H1 (cell line): ENCODE measurements at regions not wholly inside any gene's neighbourhood (a gene's known extent, or its start where the extent isn't known, plus 50 kb on each side); places are given as distances from the start of the nearest gene placed in this dataset.

Experiments used
- CTCF ChIA-PET: fragments of 300-600 bp; sonication (Branson Sonifier 250); formaldehyde crosslinking; loops from one replicate; lab custom pipeline; 2021; ENCODE audit not compliant: partially characterized antibody; lab: Charles Lee
- POLR2A ChIA-PET: fragments of 300-600 bp; sonication (Branson Sonifier 250); formaldehyde crosslinking; loops from one replicate; lab custom pipeline; 2021; ENCODE audit warnings: inconsistent platforms; ENCODE audit not compliant: partially characterized antibody; lab: Charles Lee
- DNase-seq, 2 experiments: peaks; one replicate each; pipeline versions ENCODE4 v3.0.0 to v3.0.0-alpha.2; 2010 to 2022; ENCODE audit warnings: low spot score in 2 of 2, low read depth in 1 of 2, mixed read lengths in 1 of 2
- FAIRE-seq: peaks from 2 replicates; lab custom pipeline; 2011; peaks lifted over from hg19 to GRCh38; lab: Jason Lieb, UNC
- H2AFZ ChIP-seq: 2 replicates; pipeline ENCODE4 v1.8.1; 2012; ENCODE audit warnings: low read length, inconsistent platforms
- H2AK5ac ChIP-seq: 2 replicates; pipeline ENCODE4 v1.6.1; 2013; ENCODE audit warnings: low read depth, low read length
- H2BK120ac ChIP-seq: replicated peaks from 2 replicates; pipeline ENCODE3; 2013; ENCODE audit warnings: low read depth, low read length, inconsistent platforms
- H2BK12ac ChIP-seq: 2 replicates; pipeline ENCODE4 v1.6.1; 2013; ENCODE audit warnings: low read depth, low read length
- H2BK15ac ChIP-seq: 2 replicates; pipeline ENCODE4 v1.6.1; 2013; ENCODE audit warnings: low read length
- H2BK20ac ChIP-seq: 2 replicates; pipeline ENCODE4 v1.6.1; 2013; ENCODE audit warnings: low read length
- H2BK5ac ChIP-seq: 2 replicates; pipeline ENCODE4 v1.6.1; 2013; ENCODE audit warnings: low read depth, low read length
- H3K14ac ChIP-seq: 2 replicates; pipeline ENCODE4 v1.6.1; 2013; ENCODE audit warnings: inconsistent platforms; ENCODE audit not compliant: insufficient read length
- H3K18ac ChIP-seq: 2 replicates; pipeline ENCODE4 v1.6.1; 2013; ENCODE audit warnings: low read length; ENCODE audit errors: extremely low read depth
- H3K23ac ChIP-seq: 2 replicates; pipeline ENCODE4 v1.6.1; 2013; ENCODE audit warnings: inconsistent platforms; ENCODE audit not compliant: insufficient read length
- H3K23me2 ChIP-seq: 2 replicates; pipeline ENCODE4 v1.6.1; 2013; ENCODE audit warnings: low read depth, low read length
- H3K27ac ChIP-seq: 2 replicates; pipeline ENCODE4 v1.6.1; 2011; ENCODE audit warnings: low read depth, low read length, inconsistent platforms
- H3K27me3 ChIP-seq, 4 experiments: replicated peaks in 1 of 4; 1 replicate in 1 of 4; 2 replicates in 3 of 4; pipeline versions ENCODE4 v1.6.1 to v1.8.1; 2011 to 2013; ENCODE audit warnings: low read length in 3 of 4, mild to moderate bottlenecking in 3 of 4, inconsistent platforms in 2 of 4, mixed read lengths in 2 of 4, moderate library complexity in 1 of 4; ENCODE audit not compliant: control insufficient read depth in 3 of 4, insufficient read depth in 3 of 4; ENCODE audit errors: extremely low read depth in 1 of 4
- H3K36me3 ChIP-seq, 4 experiments: 2 replicates each; pipeline versions ENCODE4 v1.6.1 to v1.8.1; 2011 to 2013; ENCODE audit warnings: mild to moderate bottlenecking in 4 of 4, low read length in 3 of 4, moderate library complexity in 2 of 4, control low read depth in 1 of 4, inconsistent platforms in 1 of 4; ENCODE audit not compliant: insufficient read depth in 4 of 4, control insufficient read depth in 2 of 4
- H3K4ac ChIP-seq: replicated peaks from 2 replicates; pipeline ENCODE3; 2013; ENCODE audit warnings: low read length, low read depth, mixed read lengths, inconsistent platforms; ENCODE audit not compliant: insufficient read length
- H3K4me1 ChIP-seq, 4 experiments: replicated peaks in 1 of 4; 1 replicate in 1 of 4; 2 replicates in 3 of 4; pipeline versions ENCODE4 v1.6.1 to v1.8.1; 2011 to 2013; ENCODE audit warnings: low read length in 3 of 4, inconsistent platforms in 2 of 4, mixed read lengths in 1 of 4; ENCODE audit not compliant: insufficient read depth in 4 of 4, control insufficient read depth in 3 of 4
- H3K4me2 ChIP-seq, 2 experiments: 2 replicates each; pipeline versions ENCODE4 v1.6.1 to v1.8.1; 2011 to 2013; ENCODE audit warnings: low read depth in 2 of 2, low read length in 2 of 2, control low read depth in 1 of 2, inconsistent platforms in 1 of 2, mild to moderate bottlenecking in 1 of 2; ENCODE audit not compliant: insufficient read depth in 1 of 2
- H3K4me3 ChIP-seq, 4 experiments: fragments of 200-600, 300-600 bp in 1 of 4; sonication (generic), shearing (Covaris generic), sonication (Bioruptor Twin) in 1 of 4; 2 replicates each; pipeline versions ENCODE4 v1.5.1 to v1.8.1; 2011 to 2016; ENCODE audit warnings: low read length in 4 of 4, low read depth in 3 of 4, control low read depth in 2 of 4, inconsistent platforms in 2 of 4, mild to moderate bottlenecking in 2 of 4, mixed read lengths in 1 of 4, moderate library complexity in 1 of 4; ENCODE audit not compliant: insufficient read depth in 2 of 4; ENCODE audit errors: extremely low read depth in 1 of 4
- H3K56ac ChIP-seq: replicated peaks from 2 replicates; pipeline ENCODE3; 2013; ENCODE audit warnings: low read depth, mild to moderate bottlenecking, mixed read lengths, low read length, inconsistent platforms; ENCODE audit not compliant: insufficient read length
- H3K79me1 ChIP-seq: 2 replicates; pipeline ENCODE4 v1.6.1; 2013; ENCODE audit warnings: low read depth, low read length, control low read depth
- H3K79me2 ChIP-seq, 2 experiments: 2 replicates each; pipeline versions ENCODE4 v1.6.1 to v1.8.1; 2012 to 2013; ENCODE audit warnings: low read length in 2 of 2, mild to moderate bottlenecking in 2 of 2, inconsistent platforms in 1 of 2; ENCODE audit not compliant: insufficient read depth in 2 of 2, control insufficient read depth in 1 of 2
- H3K9ac ChIP-seq, 4 experiments: replicated peaks in 1 of 4; 1 replicate in 1 of 4; 2 replicates in 3 of 4; pipeline versions ENCODE4 v1.6.1 to v1.8.1; 2011 to 2013; ENCODE audit warnings: low read depth in 3 of 4, low read length in 3 of 4, control low read depth in 2 of 4, mild to moderate bottlenecking in 2 of 4, moderate library complexity in 2 of 4, inconsistent platforms in 1 of 4; ENCODE audit errors: extremely low read depth in 1 of 4
- H3K9me3 ChIP-seq, 2 experiments: 2 replicates each; pipeline versions ENCODE4 v1.6.1 to v1.8.1; 2012 to 2013; ENCODE audit warnings: mild to moderate bottlenecking in 2 of 2, moderate library complexity in 2 of 2, control low read depth in 1 of 2, inconsistent platforms in 1 of 2, low read depth in 1 of 2, low read length in 1 of 2, mixed read lengths in 1 of 2; ENCODE audit not compliant: insufficient read depth in 2 of 2
- H4K20me1 ChIP-seq, 2 experiments: replicated peaks in 1 of 2; 2 replicates each; pipeline versions ENCODE3 to v1.8.1; 2011 to 2013; ENCODE audit warnings: inconsistent platforms in 2 of 2, low read length in 2 of 2, mild to moderate bottlenecking in 1 of 2; ENCODE audit not compliant: insufficient read depth in 2 of 2, control insufficient read depth in 1 of 2
- H4K5ac ChIP-seq: 2 replicates; pipeline ENCODE4 v1.6.1; 2013; ENCODE audit warnings: low read length, low read depth, mixed read lengths, inconsistent platforms; ENCODE audit not compliant: insufficient read length
- H4K8ac ChIP-seq: 2 replicates; pipeline ENCODE4 v1.8.0; 2013; ENCODE audit warnings: mild to moderate bottlenecking, moderate library complexity, low read length, inconsistent platforms; ENCODE audit not compliant: insufficient read depth; ENCODE audit errors: extremely low read depth
- H4K91ac ChIP-seq: replicated peaks from 2 replicates; pipeline ENCODE3; 2013; ENCODE audit warnings: low read length, mixed read lengths, inconsistent platforms; ENCODE audit not compliant: insufficient read length
- CREB1 ChIP-seq: IDR thresholded peaks from 2 replicates; pipeline ENCODE4 v1.6.1; 2012; ENCODE audit warnings: inconsistent platforms
- JUND ChIP-seq: IDR thresholded peaks from 2 replicates; pipeline ENCODE4 v1.6.1; 2011; ENCODE audit warnings: mild to moderate bottlenecking, improper control_type of control experiment, low read length
- KDM1A ChIP-seq: fragments of 200-600, 300-600 bp; sonication (generic); IDR thresholded peaks from 2 replicates; pipeline ENCODE4 v1.7.1; 2016; ENCODE audit warnings: mild to moderate bottlenecking, low read length, borderline replicate concordance
- PHF8 ChIP-seq: fragments of 200-600 bp; sonication (generic); conservative IDR thresholded peaks from 2 replicates; pipeline ENCODE4 v1.7.1; 2012; ENCODE audit warnings: low read depth, mild to moderate bottlenecking, inconsistent platforms, low read length, moderate library complexity
- RAD21 ChIP-seq, 2 experiments: IDR thresholded peaks in 1 of 2; conservative IDR thresholded peaks in 1 of 2; 2 replicates each; pipeline ENCODE4 v1.6.1; 2011; ENCODE audit warnings: low read depth in 2 of 2, low read length in 2 of 2, improper control_type of control experiment in 1 of 2, inconsistent platforms in 1 of 2, mild to moderate bottlenecking in 1 of 2, moderate library complexity in 1 of 2
- SP4 ChIP-seq: IDR thresholded peaks from 2 replicates; pipeline ENCODE4 v1.6.1; 2012; ENCODE audit warnings: low read length, inconsistent platforms
- SRF ChIP-seq: IDR thresholded peaks from 2 replicates; pipeline ENCODE4 v1.6.1; 2011; ENCODE audit warnings: mild to moderate bottlenecking, low read depth, low read length, moderate library complexity
- SUZ12 ChIP-seq: fragments of 200-600 bp; sonication (generic); IDR thresholded peaks from 2 replicates; pipeline ENCODE4 v1.6.1; 2012; ENCODE audit warnings: mild to moderate bottlenecking, inconsistent platforms, low read length, moderate library complexity, mixed read lengths
- WGBS, 2 experiments: shearing (Covaris generic) in 1 of 2; methylation state at CpG; one replicate each; pipeline versions ENCODE4 v1.1.6 to v1.1.7; 2013 to 2015; ENCODE audit warnings: low lambda C conversion rate in 2 of 2, mixed read lengths in 2 of 2, inconsistent platforms in 1 of 2, low coverage in 1 of 2, missing lambda C conversion rate in 1 of 2; ENCODE audit not compliant: insufficient replicate concordance in 2 of 2, insufficient coverage in 1 of 2, insufficient read length in 1 of 2; ENCODE audit errors: extremely low coverage in 1 of 2, missing lambda C conversion rate in 1 of 2; 5-methylcytosine and 5-hydroxymethylcytosine counted together

GRCh38 chr10:8137726-8138125 lies 83.2 kb downstream of the GATA3 start (continued):
- TF ChIP-seq KDM1A, result no peak

DNA sequence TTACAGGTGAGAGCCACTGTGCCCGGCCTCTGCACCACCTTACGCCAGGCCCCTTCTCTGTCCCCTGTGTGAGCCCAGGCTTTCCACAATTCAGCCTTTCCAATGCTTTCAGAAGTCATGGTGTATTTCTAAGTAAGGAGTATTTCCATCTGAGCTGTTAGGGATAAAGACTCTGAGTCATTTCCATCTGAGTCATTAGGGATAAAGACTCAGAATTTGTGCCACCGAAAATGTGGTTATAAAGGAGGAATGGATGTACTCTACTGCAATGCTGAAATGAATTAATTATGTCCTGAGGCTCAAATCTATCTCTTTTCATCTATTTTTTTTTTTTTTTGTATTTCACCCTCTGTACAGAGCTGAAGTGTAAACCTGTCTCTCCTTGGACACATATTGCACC lies 84.0 kb downstream of the GATA3 start:
- no peak overlapping the region for H3K4me2 ChIP-seq
- no peak overlapping the region for H2BK120ac ChIP-seq
- H3K4me1 ChIP-seq, result no peaks in the 10 kb centered on the region
- no peaks in the 10 kb centered on the region for H4K20me1 ChIP-seq
- H3K9me3 ChIP-seq, result no peaks in the 10 kb centered on the region
- CTCF ChIA-PET, result no interaction called here
- FAIRE-seq (no peak), DNase-seq (no peak)
- no peak overlapping the region for H3K4ac ChIP-seq
- no peak overlapping the region for H3K56ac ChIP-seq
- H4K5ac ChIP-seq, result no peak overlapping the region
- H4K8ac ChIP-seq, result no peak overlapping the region
- no peak overlapping the region for H2BK20ac ChIP-seq
- no peak overlapping the region for H2AK5ac ChIP-seq
- no peak overlapping the region for H2BK5ac ChIP-seq
- no peak overlapping the region for H3K14ac ChIP-seq
- H3K79me1 ChIP-seq, result no peaks in the 10 kb centered on the region
- TF ChIP-seq SRF (no peak), SUZ12 (no peak), JUND (no peak), PHF8 (no peak), RAD21 (IDR thresholded peaks at IDR 0.05 in 1 of 2, conservative IDR thresholded peaks at IDR 0.05 in 1 of 2; ENCODE audit: low read depth in 2 of 2, low read length in 2 of 2) (no peak), SP4 (no peak), CREB1 (no peak)
- no peak overlapping the region for H3K18ac ChIP-seq
- H3K23ac ChIP-seq, result no peak overlapping the region
- H3K4me3 ChIP-seq, result no peak overlapping the region
- H2AFZ ChIP-seq, result no peak overlapping the region
- H3K27ac ChIP-seq, result no peak overlapping the region
- no peaks in the 10 kb centered on the region for H3K36me3 ChIP-seq
- no peak overlapping the region for H4K91ac ChIP-seq
- no peaks in the 10 kb centered on the region for H3K27me3 ChIP-seq
- no peaks in the 10 kb centered on the region for H3K23me2 ChIP-seq
- no peak overlapping the region for H2BK12ac ChIP-seq
- POLR2A ChIA-PET, result no interaction called here
- WGBS, 2 experiments, result 98% methylated on average over 3 of the region's 3 CpGs; no CpG with 5 or more reads in 1 of the 2 experiments
- H2BK15ac ChIP-seq, result no peak overlapping the region
- no peak overlapping the region for H3K9ac ChIP-seq
- H3K79me2 ChIP-seq, result no peaks in the 10 kb centered on the region
